ENCODE measurements at regions not wholly inside any gene's neighbourhood (a gene's known extent, or its start where the extent isn't known, plus 50 kb on each side); places are given as distances from the start of the nearest gene placed in this dataset.

DNA sequence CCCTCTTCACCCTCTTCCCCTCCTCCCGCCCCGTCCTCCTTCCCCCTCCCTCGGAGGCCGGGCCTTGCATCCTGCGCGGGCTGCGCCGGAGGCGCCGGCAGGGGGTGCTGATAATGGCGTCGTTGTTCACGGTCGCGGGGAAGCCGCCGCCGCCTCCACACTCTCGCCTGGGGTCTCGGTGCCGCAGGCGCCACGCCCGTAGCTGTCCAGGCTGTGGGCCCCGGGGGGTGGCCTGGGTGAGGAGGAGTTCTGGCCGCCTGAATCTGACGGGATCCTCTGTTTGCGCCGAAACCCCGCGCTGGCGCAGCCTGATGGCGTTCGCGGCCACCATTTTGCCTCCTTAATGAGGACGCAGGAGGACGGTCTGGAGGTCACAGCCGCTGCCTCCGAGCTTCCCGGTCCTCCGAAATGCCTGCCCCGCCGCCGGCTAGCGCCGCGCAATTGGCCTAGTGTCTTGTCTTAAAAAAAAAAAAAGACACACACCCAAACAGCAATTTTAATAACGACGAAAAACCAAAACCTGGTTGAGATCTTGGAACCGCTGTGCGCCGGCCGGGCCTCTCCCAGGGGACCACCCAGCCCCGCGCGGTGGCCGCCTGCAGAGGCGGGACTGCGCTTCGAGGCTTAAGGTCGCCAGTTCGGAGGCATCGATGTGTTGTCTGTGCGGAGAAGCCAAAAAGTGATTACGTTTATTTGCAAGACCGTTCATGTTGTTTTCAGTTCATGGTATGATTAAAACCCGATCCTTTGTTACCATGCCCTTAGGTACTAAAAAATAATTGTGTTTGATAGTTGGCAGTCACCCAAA, 106.6 kb upstream of the HNRNPU start (continued):
- TF ChIP-seq, protein P1, sequence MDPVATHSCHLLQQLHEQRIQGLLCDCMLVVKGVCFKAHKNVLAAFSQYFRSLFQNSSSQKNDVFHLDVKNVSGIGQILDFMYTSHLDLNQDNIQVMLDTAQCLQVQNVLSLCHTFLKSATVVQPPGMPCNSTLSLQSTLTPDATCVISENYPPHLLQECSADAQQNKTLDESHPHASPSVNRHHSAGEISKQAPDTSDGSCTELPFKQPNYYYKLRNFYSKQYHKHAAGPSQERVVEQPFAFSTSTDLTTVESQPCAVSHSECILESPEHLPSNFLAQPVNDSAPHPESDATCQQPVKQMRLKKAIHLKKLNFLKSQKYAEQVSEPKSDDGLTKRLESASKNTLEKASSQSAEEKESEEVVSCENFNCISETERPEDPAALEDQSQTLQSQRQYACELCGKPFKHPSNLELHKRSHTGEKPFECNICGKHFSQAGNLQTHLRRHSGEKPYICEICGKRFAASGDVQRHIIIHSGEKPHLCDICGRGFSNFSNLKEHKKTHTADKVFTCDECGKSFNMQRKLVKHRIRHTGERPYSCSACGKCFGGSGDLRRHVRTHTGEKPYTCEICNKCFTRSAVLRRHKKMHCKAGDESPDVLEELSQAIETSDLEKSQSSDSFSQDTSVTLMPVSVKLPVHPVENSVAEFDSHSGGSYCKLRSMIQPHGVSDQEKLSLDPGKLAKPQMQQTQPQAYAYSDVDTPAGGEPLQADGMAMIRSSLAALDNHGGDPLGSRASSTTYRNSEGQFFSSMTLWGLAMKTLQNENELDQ (CRISPR knock-in tag; IDR thresholded peaks at IDR 0.05; ENCODE audit: borderline replicate concordance): no peak
- TF ChIP-seq ZNF764 (CRISPR knock-in tag; IDR thresholded peaks at IDR 0.05; ENCODE audit: low read depth): no peak
- TF ChIP-seq, protein P2, sequence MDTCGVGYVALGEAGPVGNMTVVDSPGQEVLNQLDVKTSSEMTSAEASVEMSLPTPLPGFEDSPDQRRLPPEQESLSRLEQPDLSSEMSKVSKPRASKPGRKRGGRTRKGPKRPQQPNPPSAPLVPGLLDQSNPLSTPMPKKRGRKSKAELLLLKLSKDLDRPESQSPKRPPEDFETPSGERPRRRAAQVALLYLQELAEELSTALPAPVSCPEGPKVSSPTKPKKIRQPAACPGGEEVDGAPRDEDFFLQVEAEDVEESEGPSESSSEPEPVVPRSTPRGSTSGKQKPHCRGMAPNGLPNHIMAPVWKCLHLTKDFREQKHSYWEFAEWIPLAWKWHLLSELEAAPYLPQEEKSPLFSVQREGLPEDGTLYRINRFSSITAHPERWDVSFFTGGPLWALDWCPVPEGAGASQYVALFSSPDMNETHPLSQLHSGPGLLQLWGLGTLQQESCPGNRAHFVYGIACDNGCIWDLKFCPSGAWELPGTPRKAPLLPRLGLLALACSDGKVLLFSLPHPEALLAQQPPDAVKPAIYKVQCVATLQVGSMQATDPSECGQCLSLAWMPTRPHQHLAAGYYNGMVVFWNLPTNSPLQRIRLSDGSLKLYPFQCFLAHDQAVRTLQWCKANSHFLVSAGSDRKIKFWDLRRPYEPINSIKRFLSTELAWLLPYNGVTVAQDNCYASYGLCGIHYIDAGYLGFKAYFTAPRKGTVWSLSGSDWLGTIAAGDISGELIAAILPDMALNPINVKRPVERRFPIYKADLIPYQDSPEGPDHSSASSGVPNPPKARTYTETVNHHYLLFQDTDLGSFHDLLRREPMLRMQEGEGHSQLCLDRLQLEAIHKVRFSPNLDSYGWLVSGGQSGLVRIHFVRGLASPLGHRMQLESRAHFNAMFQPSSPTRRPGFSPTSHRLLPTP (IDR thresholded peaks at IDR 0.05; ENCODE audit: borderline replicate concordance, extremely low read depth, insufficient read length): no peak
- TF ChIP-seq NCOA4 (IDR thresholded peaks at IDR 0.05; ENCODE audit: partially characterized antibody): no peak
- TF ChIP-seq PHB2 (IDR thresholded peaks at IDR 0.05; ENCODE audit: low read depth): no peak
- TF ChIP-seq, protein P3, sequence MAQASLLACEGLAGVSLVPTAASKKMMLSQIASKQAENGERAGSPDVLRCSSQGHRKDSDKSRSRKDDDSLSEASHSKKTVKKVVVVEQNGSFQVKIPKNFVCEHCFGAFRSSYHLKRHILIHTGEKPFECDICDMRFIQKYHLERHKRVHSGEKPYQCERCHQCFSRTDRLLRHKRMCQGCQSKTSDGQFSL (CRISPR knock-in tag; IDR thresholded peaks at IDR 0.05): peak; percentile 95; the same call in 1 of the 2 replicates
- TF ChIP-seq, protein P3 (tag; IDR thresholded peaks at IDR 0.05): peak in 1 of 2 experiments; percentile 77; a peak in 2 of 4 replicates
- TF ChIP-seq DACH1 (IDR thresholded peaks at IDR 0.05; ENCODE audit: partially characterized antibody): peak; percentile 59
- peak; percentile 83 for TF ChIP-seq PHF21A (IDR thresholded peaks at IDR 0.05; ENCODE audit: borderline replicate concordance, low read depth)
- TF ChIP-seq EWSR1 (IDR thresholded peaks at IDR 0.05; ENCODE audit: borderline replicate concordance, low read depth, partially characterized antibody): no peak
- TF ChIP-seq, protein P4, sequence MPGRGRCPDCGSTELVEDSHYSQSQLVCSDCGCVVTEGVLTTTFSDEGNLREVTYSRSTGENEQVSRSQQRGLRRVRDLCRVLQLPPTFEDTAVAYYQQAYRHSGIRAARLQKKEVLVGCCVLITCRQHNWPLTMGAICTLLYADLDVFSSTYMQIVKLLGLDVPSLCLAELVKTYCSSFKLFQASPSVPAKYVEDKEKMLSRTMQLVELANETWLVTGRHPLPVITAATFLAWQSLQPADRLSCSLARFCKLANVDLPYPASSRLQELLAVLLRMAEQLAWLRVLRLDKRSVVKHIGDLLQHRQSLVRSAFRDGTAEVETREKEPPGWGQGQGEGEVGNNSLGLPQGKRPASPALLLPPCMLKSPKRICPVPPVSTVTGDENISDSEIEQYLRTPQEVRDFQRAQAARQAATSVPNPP (IDR thresholded peaks at IDR 0.05; ENCODE audit: borderline replicate concordance, insufficient read depth, insufficient read length): no peak
- TF ChIP-seq ZZZ3 (IDR thresholded peaks at IDR 0.05): no peak
- TF ChIP-seq, protein P5, sequence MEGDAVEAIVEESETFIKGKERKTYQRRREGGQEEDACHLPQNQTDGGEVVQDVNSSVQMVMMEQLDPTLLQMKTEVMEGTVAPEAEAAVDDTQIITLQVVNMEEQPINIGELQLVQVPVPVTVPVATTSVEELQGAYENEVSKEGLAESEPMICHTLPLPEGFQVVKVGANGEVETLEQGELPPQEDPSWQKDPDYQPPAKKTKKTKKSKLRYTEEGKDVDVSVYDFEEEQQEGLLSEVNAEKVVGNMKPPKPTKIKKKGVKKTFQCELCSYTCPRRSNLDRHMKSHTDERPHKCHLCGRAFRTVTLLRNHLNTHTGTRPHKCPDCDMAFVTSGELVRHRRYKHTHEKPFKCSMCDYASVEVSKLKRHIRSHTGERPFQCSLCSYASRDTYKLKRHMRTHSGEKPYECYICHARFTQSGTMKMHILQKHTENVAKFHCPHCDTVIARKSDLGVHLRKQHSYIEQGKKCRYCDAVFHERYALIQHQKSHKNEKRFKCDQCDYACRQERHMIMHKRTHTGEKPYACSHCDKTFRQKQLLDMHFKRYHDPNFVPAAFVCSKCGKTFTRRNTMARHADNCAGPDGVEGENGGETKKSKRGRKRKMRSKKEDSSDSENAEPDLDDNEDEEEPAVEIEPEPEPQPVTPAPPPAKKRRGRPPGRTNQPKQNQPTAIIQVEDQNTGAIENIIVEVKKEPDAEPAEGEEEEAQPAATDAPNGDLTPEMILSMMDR (IDR thresholded peaks at IDR 0.05 in 2 of 3, conservative IDR thresholded peaks at IDR 0.05 in 1 of 3; ENCODE audit: insufficient read depth in 2 of 3, low read depth in 1 of 3, low read length in 3 of 3): peak; percentile 65 to 78 (median 74)
- peak; percentile 95 for TF ChIP-seq HNRNPLL (IDR thresholded peaks at IDR 0.05; ENCODE audit: low read depth, low read length, poor library complexity, severe bottlenecking)
- TF ChIP-seq PRPF4 (IDR thresholded peaks at IDR 0.05; ENCODE audit: insufficient read depth, low read depth, low read length, poor library complexity, severe bottlenecking): peak; percentile 78
- TF ChIP-seq HMG20B (CRISPR knock-in tag; IDR thresholded peaks at IDR 0.05): no peak
- peak; percentile 97 for TF ChIP-seq GTF2E2 (tag; IDR thresholded peaks at IDR 0.05)

Data from K562 (cell line).